ENCODE measurements at regions not wholly inside any gene's neighbourhood (a gene's known extent, or its start where the extent isn't known, plus 50 kb on each side); places are given as distances from the start of the nearest gene placed in this dataset.

DNA sequence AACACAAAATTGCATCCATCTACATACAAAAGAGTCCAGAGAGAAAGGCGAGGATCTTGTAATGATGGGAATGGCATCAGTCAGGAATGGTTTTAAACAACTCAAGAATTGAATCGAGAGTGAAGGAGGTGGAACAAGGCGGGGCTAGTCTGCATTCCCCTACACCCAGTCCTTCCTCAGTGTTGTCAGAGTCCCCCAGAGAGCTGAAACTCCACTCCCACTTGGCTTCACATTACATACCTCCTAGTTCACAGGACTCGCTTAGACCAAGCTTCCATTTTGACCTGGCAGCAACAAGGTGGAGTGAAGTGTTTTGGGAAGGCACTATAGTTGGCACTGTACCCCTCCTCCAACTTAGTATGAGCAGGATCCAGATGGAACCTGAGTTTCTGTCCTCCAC is 1273.5 kb upstream of the CRIM1 start:
- TF ChIP-seq, protein P1, sequence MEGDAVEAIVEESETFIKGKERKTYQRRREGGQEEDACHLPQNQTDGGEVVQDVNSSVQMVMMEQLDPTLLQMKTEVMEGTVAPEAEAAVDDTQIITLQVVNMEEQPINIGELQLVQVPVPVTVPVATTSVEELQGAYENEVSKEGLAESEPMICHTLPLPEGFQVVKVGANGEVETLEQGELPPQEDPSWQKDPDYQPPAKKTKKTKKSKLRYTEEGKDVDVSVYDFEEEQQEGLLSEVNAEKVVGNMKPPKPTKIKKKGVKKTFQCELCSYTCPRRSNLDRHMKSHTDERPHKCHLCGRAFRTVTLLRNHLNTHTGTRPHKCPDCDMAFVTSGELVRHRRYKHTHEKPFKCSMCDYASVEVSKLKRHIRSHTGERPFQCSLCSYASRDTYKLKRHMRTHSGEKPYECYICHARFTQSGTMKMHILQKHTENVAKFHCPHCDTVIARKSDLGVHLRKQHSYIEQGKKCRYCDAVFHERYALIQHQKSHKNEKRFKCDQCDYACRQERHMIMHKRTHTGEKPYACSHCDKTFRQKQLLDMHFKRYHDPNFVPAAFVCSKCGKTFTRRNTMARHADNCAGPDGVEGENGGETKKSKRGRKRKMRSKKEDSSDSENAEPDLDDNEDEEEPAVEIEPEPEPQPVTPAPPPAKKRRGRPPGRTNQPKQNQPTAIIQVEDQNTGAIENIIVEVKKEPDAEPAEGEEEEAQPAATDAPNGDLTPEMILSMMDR (IDR thresholded peaks at IDR 0.05), result no peak
- no peak for TF ChIP-seq POLR2A (IDR thresholded peaks at IDR 0.05)
